GM12891 (cell line): ENCODE measurements at regions not wholly inside any gene's neighbourhood (a gene's known extent, or its start where the extent isn't known, plus 50 kb on each side); places are given as distances from the start of the nearest gene placed in this dataset.

Experiments used
- POLR2A ChIP-seq: IDR thresholded peaks from 2 replicates; pipeline ENCODE4 v1.6.1; 2011; ENCODE audit warnings: low read depth, low read length, control low read depth
- POLR2AphosphoS5 ChIP-seq: IDR thresholded peaks from 2 replicates; pipeline ENCODE4 v1.6.1; 2011; ENCODE audit warnings: low read depth, low read length, control low read depth
- POU2F2 ChIP-seq: IDR thresholded peaks from 2 replicates; pipeline ENCODE4 v1.6.1; 2011; ENCODE audit warnings: low read depth, mild to moderate bottlenecking, control low read depth, low read length, moderate library complexity
- TAF1 ChIP-seq: IDR thresholded peaks from 2 replicates; pipeline ENCODE4 v1.6.1; 2011; ENCODE audit warnings: low read depth, low read length, control low read depth

DNA sequence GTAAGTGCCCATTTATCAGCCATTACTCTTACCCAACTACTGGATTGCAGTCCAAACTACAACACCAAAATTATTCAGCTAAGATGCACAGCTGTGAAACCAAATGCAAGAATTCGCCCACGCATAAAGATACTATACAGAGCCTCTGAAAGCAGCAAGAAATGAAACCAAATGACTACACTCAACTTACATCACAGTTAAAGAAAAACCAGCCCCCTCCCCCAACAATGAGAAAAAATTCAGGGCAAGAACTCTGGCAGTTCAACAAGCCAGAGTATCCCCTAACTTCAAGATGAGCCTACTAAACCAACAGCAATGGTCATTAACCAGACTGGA is 209.1 kb upstream of the VWC2 start:
- TF ChIP-seq POLR2AphosphoS5 (no peak), POLR2A (no peak), POU2F2 (no peak), TAF1 (no peak)
